Stimulated activated CD8-positive, alpha-beta memory T cell treated with anti-CD3 and anti-CD28 coated beads, Interleukin-7, amount 100 ng/mL, for 4 hours (primary cell): ENCODE measurements at regions not wholly inside any gene's neighbourhood (a gene's known extent, or its start where the extent isn't known, plus 50 kb on each side); places are given as distances from the start of the nearest gene placed in this dataset.
A peak's percentile ranks its signal among the peaks of the same experiment; 100 is the strongest.

Source experiments
- DNase-seq, 2 donors: peaks; one replicate each; pipeline ENCODE4 v3.0.0-alpha.2; 2020; ENCODE audit warnings: low read depth in 2 of 2

- no peak for DNase-seq
Observed at GRCh38 chr14:97441740-97442362, 644.7 kb downstream of the VRK1 start.

GRCh38 chr14:97442363-97442762 is 645.2 kb downstream of the VRK1 start:
- no peak for DNase-seq

GRCh38 chr14:97443412-97443811 is 646.2 kb downstream of the VRK1 start:
- DNase-seq, result no peak

- DNase-seq, result no peak
Observed at GRCh38 chr14:97444248-97444647, 647.1 kb downstream of the VRK1 start.

GRCh38 chr14:97445367-97445766 is 648.2 kb downstream of the VRK1 start:
- no peak for DNase-seq

- no peak for DNase-seq
Observed at GRCh38 chr14:97446087-97446486, 648.9 kb downstream of the VRK1 start.

- DNase-seq, result no peak
Observed at GRCh38 chr14:97452314-97452713, 655.1 kb downstream of the VRK1 start.

GRCh38 chr14:97453991-97454390 is 656.8 kb downstream of the VRK1 start:
- DNase-seq, result no peak

GRCh38 chr14:97456462-97456861 is 659.3 kb downstream of the VRK1 start:
- no peak for DNase-seq

GRCh38 chr14:97456958-97457357 is 659.8 kb downstream of the VRK1 start:
- peak; percentile 70 to 73 for DNase-seq

- no peak for DNase-seq
Observed at GRCh38 chr14:97457575-97458085, 660.4 kb downstream of the VRK1 start.

GRCh38 chr14:97458255-97458654 is 661.1 kb downstream of the VRK1 start:
- DNase-seq, result no peak

- peak; percentile 73 for DNase-seq
Observed at GRCh38 chr14:97458661-97459579, 661.7 kb downstream of the VRK1 start.

GRCh38 chr14:97462081-97462480 is 664.9 kb downstream of the VRK1 start:
- DNase-seq, result no peak

- DNase-seq, result no peak
Observed at GRCh38 chr14:97468220-97468619, 671.0 kb downstream of the VRK1 start.

GRCh38 chr14:97477353-97477752 is 680.2 kb downstream of the VRK1 start:
- DNase-seq, result no peak

GRCh38 chr14:97485201-97485600 is 688.0 kb downstream of the VRK1 start:
- DNase-seq, result no peak

- DNase-seq, result no peak
Observed at GRCh38 chr14:97486601-97487120, 689.5 kb downstream of the VRK1 start.

- no peak for DNase-seq
Observed at GRCh38 chr14:97489750-97490149, 692.6 kb downstream of the VRK1 start.

- peak in 1 of 2 donors; percentile 2 for DNase-seq
Observed at GRCh38 chr14:97490521-97491070, 693.4 kb downstream of the VRK1 start.

- no peak for DNase-seq
Observed at GRCh38 chr14:97491697-97492096, 694.5 kb downstream of the VRK1 start.

- no peak for DNase-seq
Observed at GRCh38 chr14:97499790-97500481, 702.8 kb downstream of the VRK1 start.
